Sigmoid colon (tissue), 6 donors: ENCODE measurements at regions not wholly inside any gene's neighbourhood (a gene's known extent, or its start where the extent isn't known, plus 50 kb on each side); places are given as distances from the start of the nearest gene placed in this dataset.

Source experiments
- DNase-seq: peaks from one replicate; pipeline ENCODE4 v3.0.0-alpha.2; 2019
- H3K27ac ChIP-seq, 4 donors: fragments of 200-600 bp; sonication (generic); one replicate each; pipeline ENCODE4 v1.5.1; 2016 to 2019; ENCODE audit warnings: mild to moderate bottlenecking in 1 of 4
- H3K27me3 ChIP-seq, 3 donors: fragments of 200-600 bp; sonication (generic); one replicate each; pipeline ENCODE4 v1.5.1; 2019; ENCODE audit warnings: mild to moderate bottlenecking in 1 of 3
- H3K36me3 ChIP-seq, 4 donors: fragments of 200-600 bp; sonication (generic); one replicate each; pipeline ENCODE4 v1.5.1; 2016 to 2019
- H3K4me1 ChIP-seq, 4 donors: fragments of 200-600 bp; sonication (generic); one replicate each; pipeline ENCODE4 v1.5.1; 2017 to 2019
- H3K4me3 ChIP-seq, 4 donors: fragments of 200-600 bp; sonication (generic); one replicate each; pipeline ENCODE4 v1.5.1; 2017 to 2019; ENCODE audit warnings: mild to moderate bottlenecking in 2 of 4, moderate library complexity in 1 of 4
- H3K9me3 ChIP-seq, 4 donors: fragments of 200-600 bp in 3 of 4; sonication (generic) in 3 of 4; one replicate each; pipeline versions ENCODE4 v1.5.1 to v1.6.1; 2013 to 2019
- CTCF ChIP-seq, 4 experiments: fragments of 450-650 bp in 3 of 4; fragments of 200-600 bp in 1 of 4; IDR thresholded peaks; one replicate each; pipeline ENCODE4 v1.5.1; 2016 to 2019; ENCODE audit warnings: antibody characterized with exemption in 4 of 4, mild to moderate bottlenecking in 3 of 4, moderate library complexity in 2 of 4
- EP300 ChIP-seq, 4 donors: sonication (generic); formaldehyde crosslinking; IDR thresholded peaks; one replicate each; pipeline ENCODE4 v1.6.1; 2017; ENCODE audit warnings: antibody characterized with exemption in 4 of 4
- POLR2A ChIP-seq, 2 donors: fragments of 450-650 bp; IDR thresholded peaks; one replicate each; pipeline ENCODE4 v1.6.1; 2016; ENCODE audit warnings: antibody characterized with exemption in 2 of 2, mild to moderate bottlenecking in 2 of 2, moderate library complexity in 2 of 2
- POLR2AphosphoS5 ChIP-seq, 4 donors: sonication (generic); formaldehyde crosslinking; IDR thresholded peaks; one replicate each; pipeline ENCODE4 v1.6.1; 2017; ENCODE audit warnings: antibody characterized with exemption in 4 of 4
- WGBS, 2 donors: extraction: QIAGEN DNeasy Blood & Tissue Kit; methylation state at CpG; one replicate each; pipeline ENCODE4 v1.1.7; 2013; 5-methylcytosine and 5-hydroxymethylcytosine counted together
- intact Hi-C: fragments of 100-400 bp; cut with DNase I; formaldehyde crosslinking; loops from one replicate; pipeline ENCODE4 v1.15.1; 2023
- donor health status: healthy with polysubstance abuse.
- donor health status: healthy.

GRCh38 chr21:27293239-27293638 is 326.4 kb upstream of the ADAMTS5 start:
- DNase-seq: no peak
- no peaks in the 10 kb centered on the region for H3K36me3 ChIP-seq
- H3K9me3 ChIP-seq: no peaks in the 10 kb centered on the region
- H3K4me1 ChIP-seq: no peaks in the 10 kb centered on the region
- H3K4me3 ChIP-seq: no peak overlapping the region
- intact Hi-C loops: no loop called here
- H3K27ac ChIP-seq: no peak overlapping the region
- TF ChIP-seq POLR2A (IDR thresholded peaks at IDR 0.05) (no peak), CTCF (IDR thresholded peaks at IDR 0.05) (no peak), EP300 (IDR thresholded peaks at IDR 0.05) (no peak), POLR2AphosphoS5 (IDR thresholded peaks at IDR 0.05) (no peak)
- 80 to 85% methylated on average over 1 of the region's 1 CpG for WGBS, 2 donors
- no peaks in the 10 kb centered on the region for H3K27me3 ChIP-seq

- no peak overlapping the region for H3K27ac ChIP-seq
- WGBS, 2 donors: 75 to 76% methylated on average over 2 of the region's 2 CpGs
- H3K27me3 ChIP-seq: no peaks in the 10 kb centered on the region
- TF ChIP-seq EP300 (IDR thresholded peaks at IDR 0.05) (no peak), CTCF (IDR thresholded peaks at IDR 0.05) (no peak), POLR2A (IDR thresholded peaks at IDR 0.05) (no peak), POLR2AphosphoS5 (IDR thresholded peaks at IDR 0.05) (no peak)
- H3K4me3 ChIP-seq: no peak overlapping the region
- DNase-seq: no peak
- H3K9me3 ChIP-seq: no peaks in the 10 kb centered on the region
- no peaks in the 10 kb centered on the region for H3K4me1 ChIP-seq
- intact Hi-C loops: no loop called here
- no peaks in the 10 kb centered on the region for H3K36me3 ChIP-seq
Measured at GRCh38 chr21:27292783-27293182, 325.9 kb upstream of the ADAMTS5 start.

- Histone ChIP-seq H3K9me3 (no peaks in the 10 kb centered on the region), H3K4me3 (no peak overlapping the region), H3K36me3 (no peaks in the 10 kb centered on the region), H3K27ac (no peak overlapping the region), H3K4me1 (no peaks in the 10 kb centered on the region), H3K27me3 (no peaks in the 10 kb centered on the region)
- no peak for TF ChIP-seq CTCF (IDR thresholded peaks at IDR 0.05)
- no peak for TF ChIP-seq POLR2AphosphoS5 (IDR thresholded peaks at IDR 0.05)
- no peak for TF ChIP-seq EP300 (IDR thresholded peaks at IDR 0.05)
- no peak for TF ChIP-seq POLR2A (IDR thresholded peaks at IDR 0.05)
- no peak for DNase-seq
- intact Hi-C loops: no loop called here
Measured at GRCh38 chr21:27292229-27292628, 325.3 kb upstream of the ADAMTS5 start.

DNA sequence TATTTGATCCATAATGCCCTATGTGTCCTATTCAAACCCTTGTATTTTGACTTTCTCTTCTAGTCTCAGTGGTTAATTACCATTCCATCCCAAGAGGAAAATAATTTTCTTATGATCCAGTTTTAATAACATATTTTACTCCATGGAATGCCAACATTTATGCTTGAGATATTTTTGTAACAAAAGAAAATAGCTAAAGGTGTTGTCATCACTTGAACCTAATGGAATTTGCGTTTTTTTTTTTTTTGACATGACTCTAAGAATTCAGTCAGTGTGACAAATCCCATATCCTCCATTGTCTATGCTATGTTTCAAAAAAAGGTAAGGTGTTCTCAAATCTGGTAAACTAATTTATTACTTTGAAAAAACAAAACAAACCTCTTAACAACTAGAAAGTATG is 324.1 kb upstream of the ADAMTS5 start:
- no peak overlapping the region for H3K4me3 ChIP-seq
- intact Hi-C loops: no loop called here
- H3K27me3 ChIP-seq: no peaks in the 10 kb centered on the region
- no peak for TF ChIP-seq EP300 (IDR thresholded peaks at IDR 0.05)
- TF ChIP-seq POLR2A (IDR thresholded peaks at IDR 0.05): no peak
- no peak for TF ChIP-seq POLR2AphosphoS5 (IDR thresholded peaks at IDR 0.05)
- no peaks in the 10 kb centered on the region for H3K4me1 ChIP-seq
- no peaks in the 10 kb centered on the region for H3K36me3 ChIP-seq
- 91 to 92% methylated on average over 1 of the region's 1 CpG for WGBS, 2 donors
- no peak overlapping the region for H3K27ac ChIP-seq
- H3K9me3 ChIP-seq: no peaks in the 10 kb centered on the region
- DNase-seq: no peak

GRCh38 chr21:27290028-27290427 is 323.1 kb upstream of the ADAMTS5 start:
- 8 to 49% methylated on average over 3 of the region's 3 CpGs for WGBS, 2 donors
- no peaks in the 10 kb centered on the region for H3K9me3 ChIP-seq
- H3K4me3 ChIP-seq: no peak overlapping the region
- DNase-seq: no peak
- H3K27ac ChIP-seq: no peak overlapping the region
- intact Hi-C loops: no loop called here
- no peak for TF ChIP-seq EP300 (IDR thresholded peaks at IDR 0.05)
- no peak for TF ChIP-seq POLR2AphosphoS5 (IDR thresholded peaks at IDR 0.05)
- TF ChIP-seq POLR2A (IDR thresholded peaks at IDR 0.05): no peak
- TF ChIP-seq CTCF (IDR thresholded peaks at IDR 0.05): no peak
- no peaks in the 10 kb centered on the region for H3K4me1 ChIP-seq
- no peaks in the 10 kb centered on the region for H3K36me3 ChIP-seq
- no peaks in the 10 kb centered on the region for H3K27me3 ChIP-seq
